Endothelial cell of umbilical vein (primary cell): ENCODE measurements at regions not wholly inside any gene's neighbourhood (a gene's known extent, or its start where the extent isn't known, plus 50 kb on each side); places are given as distances from the start of the nearest gene placed in this dataset.

Source experiments
- BruUV-seq: library from RNA; stranded (reverse); fragments of 400-500 nt; replicated peaks from 2 replicates; lab custom pipeline; 2021; lab: Mats Ljungman, UMichigan
- CTCF ChIA-PET: fragments of 300-600, 350-600 bp; sonication (Branson Sonifier 250); formaldehyde crosslinking; loops from one replicate; lab custom pipeline; 2021; ENCODE audit warnings: antibody characterized with exemption, inconsistent platforms; lab: Charles Lee
- POLR2A ChIA-PET: fragments of 300-600, 350-600 bp; sonication (Branson Sonifier 250); formaldehyde crosslinking; loops from one replicate; lab custom pipeline; 2021; ENCODE audit warnings: antibody characterized with exemption, inconsistent platforms; lab: Charles Lee
- DNase-seq: peaks from one replicate; pipeline ENCODE4 v3.0.0-alpha.2; 2011; ENCODE audit warnings: low read depth, low spot score
- FAIRE-seq: peaks from 2 replicates; lab custom pipeline; 2011; peaks lifted over from hg19 to GRCh38; lab: Jason Lieb, UNC
- H2AFZ ChIP-seq: 2 replicates; pipeline ENCODE4 v1.6.0; 2012; ENCODE audit warnings: low read depth, low read length, control low read depth, inconsistent platforms
- H3K27ac ChIP-seq: 2 replicates; pipeline ENCODE4 v1.5.1; 2011; ENCODE audit warnings: low read depth, mild to moderate bottlenecking, control low read depth, low read length, moderate library complexity; ENCODE audit not compliant: insufficient read depth
- H3K27me3 ChIP-seq, 2 experiments: 2 replicates each; pipeline versions ENCODE4 v1.6.0 to v1.6.1; 2011; ENCODE audit warnings: low read length in 2 of 2, mixed read lengths in 1 of 2; ENCODE audit not compliant: control insufficient read depth in 2 of 2, insufficient read depth in 2 of 2
- H3K36me3 ChIP-seq, 2 experiments: 2 replicates in 1 of 2; 3 replicates in 1 of 2; pipeline ENCODE4 v1.5.1; 2011; ENCODE audit warnings: low read length in 2 of 2, mild to moderate bottlenecking in 1 of 2, moderate library complexity in 1 of 2; ENCODE audit not compliant: control insufficient read depth in 2 of 2, insufficient read depth in 2 of 2; ENCODE audit errors: extremely low read depth in 1 of 2
- H3K4me1 ChIP-seq: 3 replicates; pipeline ENCODE4 v1.5.1; 2011; ENCODE audit warnings: mild to moderate bottlenecking, low read length; ENCODE audit not compliant: control insufficient read depth, insufficient read depth; ENCODE audit errors: extremely low read depth
- H3K4me2 ChIP-seq: 2 replicates; pipeline ENCODE4 v1.6.1; 2011; ENCODE audit warnings: low read length, control low read depth, mixed read lengths; ENCODE audit not compliant: insufficient read depth
- H3K4me3 ChIP-seq, 3 experiments: fragments of 200-600 bp in 1 of 3; sonication (generic), shearing (Covaris generic) in 1 of 3; replicated peaks in 1 of 3; 2 replicates each; pipeline ENCODE4 v1.5.1; 2011 to 2016; ENCODE audit warnings: control low read depth in 3 of 3, low read length in 3 of 3, mild to moderate bottlenecking in 2 of 3, inconsistent platforms in 1 of 3, low read depth in 1 of 3, moderate library complexity in 1 of 3; ENCODE audit not compliant: insufficient read depth in 1 of 3
- H3K79me2 ChIP-seq: 2 replicates; pipeline ENCODE4 v1.6.0; 2012; ENCODE audit warnings: low read length, inconsistent platforms; ENCODE audit not compliant: control insufficient read depth, insufficient read depth
- H3K9ac ChIP-seq: replicated peaks from 2 replicates; pipeline ENCODE3; 2011; ENCODE audit warnings: low read length, control low read depth; ENCODE audit not compliant: insufficient read depth; ENCODE audit errors: extremely low read depth
- H3K9me1 ChIP-seq: replicated peaks from 3 replicates; pipeline ENCODE4 v1.6.0; 2011; ENCODE audit warnings: mild to moderate bottlenecking, low read length; ENCODE audit not compliant: control insufficient read depth, insufficient read depth; ENCODE audit errors: extremely low read depth
- H3K9me3 ChIP-seq: replicated peaks from 2 replicates; pipeline ENCODE4 v1.5.1; 2012; ENCODE audit warnings: low read length, inconsistent platforms; ENCODE audit not compliant: control insufficient read depth, insufficient read depth
- H4K20me1 ChIP-seq: replicated peaks from 2 replicates; pipeline ENCODE3; 2011; ENCODE audit warnings: mild to moderate bottlenecking, low read length; ENCODE audit not compliant: control insufficient read depth, insufficient read depth; ENCODE audit errors: extremely low read depth
- CTCF ChIP-seq, 2 donors: IDR thresholded peaks; 1 replicate in 1 of 2; 2 replicates in 1 of 2; pipeline ENCODE4 v1.5.1; 2011; ENCODE audit warnings: low read length in 2 of 2, mild to moderate bottlenecking in 2 of 2, moderate library complexity in 2 of 2, control low read depth in 1 of 2, inconsistent platforms in 1 of 2, low read depth in 1 of 2; ENCODE audit not compliant: insufficient read depth in 1 of 2; ENCODE audit errors: extremely low read depth in 1 of 2
- EZH2 ChIP-seq: IDR thresholded peaks from 2 replicates; pipeline ENCODE4 v1.6.1; 2012; ENCODE audit warnings: borderline replicate concordance, low read depth, mild to moderate bottlenecking, moderate library complexity, low read length, inconsistent platforms; ENCODE audit not compliant: severe bottlenecking
- FOS ChIP-seq: IDR thresholded peaks from 2 replicates; pipeline ENCODE4 v1.6.1; 2011; ENCODE audit warnings: mild to moderate bottlenecking, low read length, moderate library complexity, borderline replicate concordance; ENCODE audit not compliant: insufficient read depth
- GATA2 ChIP-seq: IDR thresholded peaks from 2 replicates; pipeline ENCODE4 v1.7.0; 2011; ENCODE audit warnings: low read depth, mild to moderate bottlenecking, moderate library complexity, mixed read lengths, low read length; ENCODE audit not compliant: insufficient read length, insufficient read depth
- JUN ChIP-seq: IDR thresholded peaks from 2 replicates; pipeline ENCODE4 v1.6.1; 2011; ENCODE audit warnings: borderline replicate concordance, low read depth; ENCODE audit not compliant: insufficient read length, insufficient read depth
- MAX ChIP-seq: IDR thresholded peaks from 2 replicates; pipeline ENCODE4 v1.6.1; 2011; ENCODE audit not compliant: insufficient read depth, insufficient read length
- MYC ChIP-seq: IDR thresholded peaks from one replicate; pipeline ENCODE4 v1.6.1; 2011; ENCODE audit warnings: mild to moderate bottlenecking, low read depth, low read length
- POLR2A ChIP-seq: IDR thresholded peaks from 2 replicates; pipeline ENCODE4 v1.6.1; 2012; ENCODE audit warnings: low read depth, mild to moderate bottlenecking, control low read depth, low read length
- POLR2AphosphoS5 ChIP-seq: IDR thresholded peaks from 2 replicates; pipeline ENCODE4 v1.6.1; 2012; ENCODE audit warnings: low read depth, mild to moderate bottlenecking, control low read depth, low read length, moderate library complexity; ENCODE audit not compliant: insufficient read depth
- dilution Hi-C: fragments of 300-500 bp; cut with MboI; formaldehyde crosslinking; loops from one replicate; pipeline ENCODE4 v1.15.0; 2019; ENCODE audit warnings: low sequenced_read_pairs; ENCODE audit not compliant: extremely low pct_ligation_motif_present
- intact Hi-C: fragments of 100-400 bp; cut with micrococcal nuclease; formaldehyde crosslinking; loops from one replicate; pipeline ENCODE4 v1.10.0; 2022

GRCh38 chr1:208616776-208617175 is 372.6 kb upstream of the PLXNA2 start:
- no peak for DNase-seq
- no peak for FAIRE-seq
- Histone ChIP-seq H3K9me3 (no peaks in the 10 kb centered on the region), H4K20me1 (no peaks in the 10 kb centered on the region), H3K4me2 (no peak overlapping the region), H3K4me3 (no peak overlapping the region), H3K4me1 (no peaks in the 10 kb centered on the region), H3K9ac (no peak overlapping the region), H3K27ac (no peak overlapping the region), H2AFZ (no peak overlapping the region), H3K9me1 (no peaks in the 10 kb centered on the region), H3K79me2 (no peaks in the 10 kb centered on the region), H3K36me3 (no peaks in the 10 kb centered on the region), H3K27me3 (no peaks in the 10 kb centered on the region)
- POLR2A ChIA-PET, result no interaction called here
- dilution Hi-C loops (no loop called here), intact Hi-C loops (no loop called here)
- CTCF ChIA-PET, result interaction anchor here (1.7 kb wide), 1 partner anchor 591 kb away, joined by 3 read pairs; no protein-coding TSS in a partner anchor
- BruUV-seq, result no TSS peak
- TF ChIP-seq JUN, result no peak
- TF ChIP-seq POLR2A, result no peak
- no peak for TF ChIP-seq POLR2AphosphoS5
- TF ChIP-seq MYC, result no peak
- no peak for TF ChIP-seq EZH2
- no peak for TF ChIP-seq GATA2
- no peak for TF ChIP-seq MAX
- TF ChIP-seq FOS, result no peak
- no peak for TF ChIP-seq CTCF (IDR thresholded peaks at IDR 0.05; ENCODE audit: extremely low read depth in 1 of 2, insufficient read depth in 1 of 2, low read depth in 1 of 2, low read length in 2 of 2)
